HCT116 (cell line): ENCODE measurements at regions not wholly inside any gene's neighbourhood (a gene's known extent, or its start where the extent isn't known, plus 50 kb on each side); places are given as distances from the start of the nearest gene placed in this dataset.

Source experiments
- ATAC-seq: fragments of 200-7000 bp; cut with Tn5 transposase; 2 replicates; pipeline ENCODE4 v1.9.1; 2020; ENCODE audit warnings: mild to moderate bottlenecking, moderate library complexity
- BruUV-seq: library from RNA; stranded (reverse); fragments of 400-500 nt; replicated peaks from 2 replicates; lab custom pipeline; 2021; lab: Mats Ljungman, UMichigan
- CTCF ChIA-PET: fragments of 300-600 bp; sonication (Branson Sonifier 250); formaldehyde crosslinking; loops from one replicate; lab custom pipeline; 2021; ENCODE audit warnings: antibody characterized with exemption; lab: Charles Lee
- POLR2A ChIA-PET: fragments of 300-600, 350-600 bp; sonication (Branson Sonifier 250); formaldehyde crosslinking; loops from one replicate; lab custom pipeline; 2021; ENCODE audit warnings: antibody characterized with exemption; lab: Charles Lee
- RAD21 ChIA-PET, 2 experiments: fragments of 300-600 bp; sonication (Branson Sonifier 250); formaldehyde crosslinking; loops; one replicate each; lab custom pipeline; 2023; ENCODE audit warnings: low total read pairs in 2 of 2; ENCODE audit not compliant: uncharacterized antibody in 2 of 2, unreplicated experiment in 2 of 2, low non-redundant PET in 1 of 2; lab: Charles Lee
- DNase-seq: peaks from one replicate; pipeline ENCODE4 v3.0.0-alpha.2; 2010; ENCODE audit warnings: low read depth, low spot score
- H2AFZ ChIP-seq: fragments of 200-600 bp; shearing (Covaris generic), sonication (generic); 2 replicates; pipeline ENCODE4 v1.6.1; 2017; ENCODE audit warnings: low read depth, mixed run types, mixed read lengths, antibody characterized with exemption, low read length; ENCODE audit not compliant: poor library complexity, severe bottlenecking
- H3K27ac ChIP-seq: 2 replicates; pipeline ENCODE4 v1.5.1; 2012; ENCODE audit warnings: low read depth, low read length
- H3K27me3 ChIP-seq: fragments of 200-600 bp; sonication (generic); 2 replicates; pipeline ENCODE4 v1.6.1; 2016; ENCODE audit warnings: mixed run types, low read length, mixed read lengths; ENCODE audit not compliant: insufficient read depth
- H3K36me3 ChIP-seq, 2 experiments: fragments of 200-500 bp in 1 of 2; fragments of 200-600 bp in 1 of 2; sonication (Bioruptor generic) in 1 of 2; sonication (generic) in 1 of 2; 2 replicates each; pipeline versions ENCODE4 v1.5.1 to v1.6.1; 2014 to 2016; ENCODE audit warnings: low read length in 2 of 2, inconsistent platforms in 1 of 2, mixed read lengths in 1 of 2, mixed run types in 1 of 2; ENCODE audit not compliant: insufficient read depth in 2 of 2, control insufficient read depth in 1 of 2
- H3K4me1 ChIP-seq, 2 experiments: fragments of 200-600 bp in 1 of 2; sonication (generic) in 1 of 2; 2 replicates each; pipeline versions ENCODE4 v1.5.1 to v1.6.1; 2012 to 2017; ENCODE audit warnings: low read length in 2 of 2, inconsistent platforms in 1 of 2, mild to moderate bottlenecking in 1 of 2, mixed read lengths in 1 of 2, mixed run types in 1 of 2, moderate library complexity in 1 of 2; ENCODE audit not compliant: insufficient read depth in 2 of 2, control insufficient read depth in 1 of 2
- H3K4me2 ChIP-seq: fragments of 200-600 bp; sonication (generic); 2 replicates; pipeline ENCODE4 v1.6.1; 2017; ENCODE audit warnings: mixed run types, low read length, mixed read lengths
- H3K4me3 ChIP-seq, 2 experiments: fragments of 200-600 bp in 1 of 2; sonication (generic) in 1 of 2; replicated peaks in 1 of 2; 2 replicates each; pipeline ENCODE4 v1.5.1; 2011 to 2016; ENCODE audit warnings: low read length in 2 of 2, control low read depth in 1 of 2, low read depth in 1 of 2, mild to moderate bottlenecking in 1 of 2, mixed read lengths in 1 of 2, mixed run types in 1 of 2
- H3K79me2 ChIP-seq: fragments of 200-600 bp; sonication (generic); 2 replicates; pipeline ENCODE4 v1.6.1; 2017; ENCODE audit warnings: mild to moderate bottlenecking, mixed run types, low read length, moderate library complexity, mixed read lengths; ENCODE audit not compliant: insufficient read depth
- H3K9ac ChIP-seq: fragments of 200-600 bp; sonication (generic); 2 replicates; pipeline ENCODE4 v1.6.1; 2016; ENCODE audit warnings: low read length, mixed read lengths
- H3K9me2 ChIP-seq: fragments of 200-600 bp; sonication (generic), shearing (Covaris generic); 2 replicates; pipeline ENCODE4 v1.6.1; 2017; ENCODE audit warnings: mixed run types, mild to moderate bottlenecking, moderate library complexity; ENCODE audit not compliant: insufficient read depth
- H3K9me3 ChIP-seq, 2 experiments: fragments of 200-500 bp in 1 of 2; fragments of 200-600 bp in 1 of 2; sonication (Bioruptor generic) in 1 of 2; sonication (generic) in 1 of 2; 2 replicates each; pipeline ENCODE4 v1.6.1; 2014 to 2017; ENCODE audit warnings: low read length in 2 of 2, mixed read lengths in 2 of 2, inconsistent platforms in 1 of 2, low read depth in 1 of 2, mild to moderate bottlenecking in 1 of 2, mixed run types in 1 of 2, moderate library complexity in 1 of 2; ENCODE audit not compliant: control insufficient read depth in 1 of 2, insufficient read depth in 1 of 2
- H4K20me1 ChIP-seq: fragments of 200-600 bp; sonication (generic), shearing (Covaris generic); 2 replicates; pipeline ENCODE4 v1.6.1; 2017; ENCODE audit warnings: mixed run types, mild to moderate bottlenecking, moderate library complexity; ENCODE audit not compliant: insufficient read depth
- ATF3 ChIP-seq: IDR thresholded peaks from 2 replicates; pipeline ENCODE4 v1.6.1; 2012
- CBX3 ChIP-seq: IDR thresholded peaks from 2 replicates; pipeline ENCODE4 v1.6.1; 2012; ENCODE audit warnings: low read depth
- CTCF ChIP-seq, 3 experiments: fragments of 200-600 bp in 1 of 3; sonication (generic) in 1 of 3; IDR thresholded peaks in 2 of 3; conservative IDR thresholded peaks in 1 of 3; 2 replicates each; pipeline ENCODE4 v1.5.1; 2012 to 2017; ENCODE audit warnings: low read depth in 2 of 3, low read length in 2 of 3, antibody characterized with exemption in 1 of 3, borderline replicate concordance in 1 of 3, control low read depth in 1 of 3, mild to moderate bottlenecking in 1 of 3, mixed read lengths in 1 of 3, mixed run types in 1 of 3, moderate library complexity in 1 of 3; ENCODE audit not compliant: insufficient read depth in 1 of 3
- ELF1 ChIP-seq: IDR thresholded peaks from 2 replicates; pipeline ENCODE4 v1.6.1; 2012; ENCODE audit warnings: low read depth, borderline replicate concordance
- EZH2phosphoT487 ChIP-seq: fragments of 200-600 bp; IDR thresholded peaks from 2 replicates; pipeline ENCODE4 v1.6.1; 2018; ENCODE audit warnings: antibody characterized with exemption, borderline replicate concordance
- JUND ChIP-seq: IDR thresholded peaks from 2 replicates; pipeline ENCODE4 v1.6.1; 2012
- MAX ChIP-seq: IDR thresholded peaks from 2 replicates; pipeline ENCODE4 v1.6.1; 2012
- POLR2AphosphoS5 ChIP-seq: IDR thresholded peaks from 2 replicates; pipeline ENCODE4 v1.6.1; 2011; ENCODE audit warnings: mild to moderate bottlenecking, low read depth, low read length, moderate library complexity
- SRF ChIP-seq: IDR thresholded peaks from 2 replicates; pipeline ENCODE4 v1.6.1; 2012; ENCODE audit warnings: low read depth
- ZBTB33 ChIP-seq: IDR thresholded peaks from 2 replicates; pipeline ENCODE4 v1.6.1; 2011; ENCODE audit warnings: mild to moderate bottlenecking, low read length, moderate library complexity; ENCODE audit not compliant: insufficient replicate concordance; ENCODE audit errors: extremely low read depth
- intact Hi-C: fragments of 100-400 bp; cut with micrococcal nuclease; formaldehyde crosslinking; loops from 2 replicates; pipeline ENCODE4 v1.10.0; 2022

GRCh38 chr2:16155366-16155765, 215.0 kb downstream of the MYCN start:
- intact Hi-C loops, result no loop called here
- no peaks in the 10 kb centered on the region for H4K20me1 ChIP-seq
- ChIA-PET POLR2A (no interaction called here), CTCF (no interaction called here), RAD21 (no interaction called here)
- no peak overlapping the region for H3K4me2 ChIP-seq
- no peaks in the 10 kb centered on the region for H3K4me1 ChIP-seq
- no peaks in the 10 kb centered on the region for H3K79me2 ChIP-seq
- TF ChIP-seq SRF (no peak), ZBTB33 (no peak), ELF1 (no peak), POLR2AphosphoS5 (no peak), ATF3 (no peak), JUND (no peak), CBX3 (no peak), MAX (no peak), CTCF (IDR thresholded peaks at IDR 0.05 in 2 of 3, conservative IDR thresholded peaks at IDR 0.05 in 1 of 3; ENCODE audit: borderline replicate concordance in 1 of 3, insufficient read depth in 1 of 3, low read depth in 2 of 3, low read length in 2 of 3) (no peak), EZH2phosphoT487 (no peak)
- no peak overlapping the region for H3K27ac ChIP-seq
- no peaks in the 10 kb centered on the region for H3K9me3 ChIP-seq
- H2AFZ ChIP-seq, result no peak overlapping the region
- BruUV-seq, result no TSS peak
- H3K9ac ChIP-seq, result no peak overlapping the region
- H3K36me3 ChIP-seq, result no peaks in the 10 kb centered on the region
- peaks cover 6% of the 10 kb centered on the region; the same call in 1 of the 2 replicates for H3K27me3 ChIP-seq
- DNase-seq (no peak), ATAC-seq (no peak)
- H3K4me3 ChIP-seq, result no peak overlapping the region
- no peaks in the 10 kb centered on the region for H3K9me2 ChIP-seq
